Upper lobe of left lung (tissue), 4 donors: ENCODE measurements at regions not wholly inside any gene's neighbourhood (a gene's known extent, or its start where the extent isn't known, plus 50 kb on each side); places are given as distances from the start of the nearest gene placed in this dataset.

Experiments
- EP300 ChIP-seq, 4 donors: sonication (generic); formaldehyde crosslinking; IDR thresholded peaks; one replicate each; pipeline ENCODE4 v1.5.1; 2017; ENCODE audit warnings: antibody characterized with exemption in 4 of 4, control low read depth in 2 of 4
- POLR2A ChIP-seq, 4 donors: fragments of 450-650 bp; IDR thresholded peaks; one replicate each; pipeline ENCODE4 v1.5.1; 2016 to 2017; ENCODE audit warnings: antibody characterized with exemption in 4 of 4, mild to moderate bottlenecking in 2 of 4
- TF ChIP-seq, protein P1 (sequence below), 6 experiments: fragments of 450-650 bp in 4 of 6; fragments of 200-600 bp in 2 of 6; sonication (generic) in 2 of 6; IDR thresholded peaks; one replicate each; pipeline ENCODE4 v1.5.1; 2016 to 2019; ENCODE audit warnings: antibody characterized with exemption in 6 of 6

- TF ChIP-seq POLR2A (IDR thresholded peaks at IDR 0.05): no peak
- TF ChIP-seq, protein P1, sequence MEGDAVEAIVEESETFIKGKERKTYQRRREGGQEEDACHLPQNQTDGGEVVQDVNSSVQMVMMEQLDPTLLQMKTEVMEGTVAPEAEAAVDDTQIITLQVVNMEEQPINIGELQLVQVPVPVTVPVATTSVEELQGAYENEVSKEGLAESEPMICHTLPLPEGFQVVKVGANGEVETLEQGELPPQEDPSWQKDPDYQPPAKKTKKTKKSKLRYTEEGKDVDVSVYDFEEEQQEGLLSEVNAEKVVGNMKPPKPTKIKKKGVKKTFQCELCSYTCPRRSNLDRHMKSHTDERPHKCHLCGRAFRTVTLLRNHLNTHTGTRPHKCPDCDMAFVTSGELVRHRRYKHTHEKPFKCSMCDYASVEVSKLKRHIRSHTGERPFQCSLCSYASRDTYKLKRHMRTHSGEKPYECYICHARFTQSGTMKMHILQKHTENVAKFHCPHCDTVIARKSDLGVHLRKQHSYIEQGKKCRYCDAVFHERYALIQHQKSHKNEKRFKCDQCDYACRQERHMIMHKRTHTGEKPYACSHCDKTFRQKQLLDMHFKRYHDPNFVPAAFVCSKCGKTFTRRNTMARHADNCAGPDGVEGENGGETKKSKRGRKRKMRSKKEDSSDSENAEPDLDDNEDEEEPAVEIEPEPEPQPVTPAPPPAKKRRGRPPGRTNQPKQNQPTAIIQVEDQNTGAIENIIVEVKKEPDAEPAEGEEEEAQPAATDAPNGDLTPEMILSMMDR (IDR thresholded peaks at IDR 0.05): no peak
- no peak for TF ChIP-seq EP300 (IDR thresholded peaks at IDR 0.05)
Observed at GRCh38 chr11:127950162-127950561, 637.2 kb downstream of the ETS1 start.
